Cardiac septum (tissue), 1 donor: ENCODE measurements at regions not wholly inside any gene's neighbourhood (a gene's known extent, or its start where the extent isn't known, plus 50 kb on each side); places are given as distances from the start of the nearest gene placed in this dataset.

Experiments used
- DNase-seq: peaks from one replicate; pipeline ENCODE4 v3.0.0-alpha.2; 2020; ENCODE audit warnings: low spot score
- intact Hi-C: fragments of 100-400 bp; cut with DNase I; formaldehyde crosslinking; loops from one replicate; pipeline ENCODE4 v1.14.0; 2022
- donor health status: DM: no; HTN: no; CAD: no.

DNA sequence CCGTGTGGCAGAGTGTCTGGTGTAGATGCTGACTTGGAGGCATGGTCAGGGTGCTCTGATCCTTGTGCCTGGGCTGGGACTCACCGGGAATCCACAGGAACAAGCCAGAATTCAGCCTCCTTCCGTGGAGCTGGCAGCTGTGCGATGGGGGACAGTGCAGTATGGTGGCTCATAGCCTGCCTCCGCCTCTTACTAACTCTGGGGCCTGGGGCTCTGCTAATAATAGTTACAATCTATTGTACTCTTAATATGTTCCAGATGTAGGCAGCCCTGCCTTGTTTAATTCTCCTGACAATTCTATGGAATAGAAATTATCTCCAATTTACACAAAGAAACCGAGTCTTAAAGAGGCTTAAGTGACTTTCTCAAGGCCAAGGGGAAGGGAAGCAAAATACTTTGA, 77.6 kb downstream of the PCDH1 start:
- intact Hi-C loops: no loop called here
- DNase-seq: no peak

DNA sequence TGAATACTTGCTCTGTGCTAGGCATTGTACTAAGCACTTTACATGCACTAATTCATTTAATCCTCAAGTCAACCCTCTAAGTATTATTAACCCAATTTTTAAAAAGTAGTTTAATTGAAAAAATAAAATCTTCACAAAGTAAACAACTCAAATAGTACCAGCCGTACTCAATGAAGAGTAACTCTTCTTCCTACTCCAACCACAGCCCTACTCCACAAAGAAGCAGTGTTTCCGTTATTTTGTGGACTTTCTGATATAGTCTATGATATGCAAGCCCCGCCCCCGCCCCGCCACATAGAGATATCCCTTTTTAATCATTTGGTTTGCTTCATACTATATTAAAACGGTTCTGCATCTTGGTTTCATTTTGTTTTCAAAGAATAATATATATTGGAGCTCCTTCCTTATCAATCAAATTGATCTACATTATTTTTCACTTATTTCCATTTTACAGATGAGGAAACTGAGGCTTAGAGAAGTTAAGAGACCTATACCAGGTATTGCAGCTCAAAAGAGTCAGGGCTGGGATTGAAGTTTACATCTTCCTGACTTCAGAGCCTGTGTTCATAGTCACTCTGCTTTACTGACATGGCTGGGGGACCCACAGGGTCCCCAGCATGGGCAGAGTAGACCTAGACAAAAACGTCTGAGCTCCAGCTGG, 78.6 kb downstream of the PCDH1 start:
- no peak for DNase-seq
- intact Hi-C loops: no loop called here

DNA sequence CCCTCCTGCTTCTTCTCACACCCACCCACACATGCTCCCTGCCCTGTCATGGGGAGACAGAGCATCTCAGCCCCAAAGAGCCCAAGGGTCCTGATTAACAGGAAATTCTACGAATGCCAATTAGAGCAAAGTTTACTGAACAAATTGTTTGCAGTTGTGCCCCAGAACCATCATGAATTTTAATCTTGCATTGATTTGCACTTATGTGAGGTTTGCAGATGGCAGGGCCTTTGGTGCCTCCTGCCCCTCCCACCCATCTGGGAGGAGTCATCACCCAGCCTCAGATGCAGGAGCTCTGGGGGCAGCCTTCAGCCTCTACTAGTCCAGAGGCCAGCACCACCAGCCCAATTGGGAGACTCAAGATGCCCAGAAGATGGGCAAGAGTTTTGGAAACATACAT, 80.8 kb downstream of the PCDH1 start:
- intact Hi-C loops: no loop called here
- DNase-seq: no peak

DNA sequence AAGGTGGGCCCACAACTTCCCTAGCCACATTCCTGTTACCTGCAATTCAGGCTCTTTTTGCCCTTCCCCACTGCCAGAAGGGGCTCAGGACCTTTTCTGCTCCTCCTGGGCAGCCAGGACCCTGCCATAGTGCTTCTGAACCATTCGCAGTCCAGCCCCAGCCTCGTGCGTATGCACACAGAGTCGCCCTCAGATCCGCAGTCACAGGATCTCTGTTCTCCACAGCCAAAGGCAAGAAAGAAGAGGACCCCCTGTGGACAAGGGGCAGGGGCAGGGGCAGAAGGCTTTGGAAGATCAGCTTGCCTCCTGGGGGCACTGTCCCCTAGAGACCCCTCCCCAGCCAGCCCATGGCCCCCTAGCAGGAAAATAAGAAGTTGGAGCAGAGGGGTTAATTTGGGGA, 82.8 kb downstream of the PCDH1 start:
- intact Hi-C loops: no loop called here
- DNase-seq: no peak

GRCh38 chr5:141793881-141794280, 84.3 kb downstream of the PCDH1 start:
- intact Hi-C loops: no loop called here
- no peak for DNase-seq

GRCh38 chr5:141793403-141793802, 84.8 kb downstream of the PCDH1 start:
- intact Hi-C loops: no loop called here

GRCh38 chr5:141790630-141791029, 87.6 kb downstream of the PCDH1 start:
- intact Hi-C loops: no loop called here
- DNase-seq: no peak

More at GRCh38 chr5:141793403-141793802, 84.8 kb downstream of the PCDH1 start:
- DNase-seq: no peak

GRCh38 chr5:141789330-141789729, 88.9 kb downstream of the PCDH1 start:
- intact Hi-C loops: no loop called here
- DNase-seq: no peak

GRCh38 chr5:141788296-141788970, 89.8 kb downstream of the PCDH1 start:
- DNase-seq: no peak
- intact Hi-C loops: no loop called here

- intact Hi-C loops: no loop called here
- no peak for DNase-seq
These were observed 90.8 kb downstream of the PCDH1 start for GRCh38 chr5:141787376-141787775.

DNA sequence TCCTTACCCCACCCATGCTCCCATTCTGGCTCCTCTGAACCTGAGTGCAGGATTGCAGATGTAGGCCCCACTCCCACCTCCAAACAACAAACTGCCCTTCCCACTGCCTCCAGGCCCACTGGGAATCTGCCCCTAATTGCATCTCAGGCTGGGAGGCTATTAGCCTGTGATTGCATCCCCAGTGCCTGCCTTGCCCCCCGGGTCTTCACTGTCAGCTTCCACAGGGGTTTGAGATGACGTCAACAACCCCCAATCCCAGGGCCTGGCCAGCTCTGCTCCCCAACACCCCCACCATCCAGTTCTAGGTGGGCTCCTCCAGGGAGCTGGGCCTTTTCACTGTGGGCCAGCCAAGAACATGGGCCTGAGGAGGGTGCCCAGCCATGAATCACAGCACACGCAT, 91.5 kb downstream of the PCDH1 start:
- no peak for DNase-seq
- intact Hi-C loops: no loop called here

- DNase-seq: no peak
- intact Hi-C loops: no loop called here
These were observed 92.5 kb downstream of the PCDH1 start for GRCh38 chr5:141785711-141786110.

GRCh38 chr5:141785135-141785534, 93.1 kb downstream of the PCDH1 start:
- no peak for DNase-seq
- intact Hi-C loops: no loop called here

- no peak for DNase-seq
These were observed 93.7 kb downstream of the PCDH1 start for GRCh38 chr5:141784529-141784928.

GRCh38 chr5:141783947-141784296, 94.3 kb downstream of the PCDH1 start:
- intact Hi-C loops: no loop called here
- no peak for DNase-seq

More at GRCh38 chr5:141784529-141784928, 93.7 kb downstream of the PCDH1 start:
- intact Hi-C loops: no loop called here

- no peak for DNase-seq
- intact Hi-C loops: no loop called here
These were observed 94.9 kb downstream of the PCDH1 start for GRCh38 chr5:141783005-141783946.

DNA sequence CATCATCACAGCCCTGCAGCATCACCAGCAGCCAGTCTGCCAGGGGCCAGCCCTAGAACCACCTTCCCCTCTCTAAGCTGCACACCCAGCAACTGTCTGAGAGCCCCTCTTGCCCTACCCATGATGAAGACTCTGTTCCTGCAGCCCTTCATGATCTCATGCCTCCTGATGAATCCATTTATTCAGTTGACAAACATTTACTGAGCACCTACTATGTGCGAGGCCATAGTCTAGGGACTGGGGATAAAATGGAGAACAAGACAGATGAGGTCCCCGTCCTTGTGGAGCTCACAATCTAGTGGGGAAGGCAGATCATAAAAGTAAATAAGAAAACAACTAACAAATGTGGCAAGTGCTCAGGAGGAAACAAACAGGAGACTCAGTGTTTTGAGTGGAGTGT, 96.3 kb downstream of the PCDH1 start:
- DNase-seq: no peak
- intact Hi-C loops: no loop called here

DNA sequence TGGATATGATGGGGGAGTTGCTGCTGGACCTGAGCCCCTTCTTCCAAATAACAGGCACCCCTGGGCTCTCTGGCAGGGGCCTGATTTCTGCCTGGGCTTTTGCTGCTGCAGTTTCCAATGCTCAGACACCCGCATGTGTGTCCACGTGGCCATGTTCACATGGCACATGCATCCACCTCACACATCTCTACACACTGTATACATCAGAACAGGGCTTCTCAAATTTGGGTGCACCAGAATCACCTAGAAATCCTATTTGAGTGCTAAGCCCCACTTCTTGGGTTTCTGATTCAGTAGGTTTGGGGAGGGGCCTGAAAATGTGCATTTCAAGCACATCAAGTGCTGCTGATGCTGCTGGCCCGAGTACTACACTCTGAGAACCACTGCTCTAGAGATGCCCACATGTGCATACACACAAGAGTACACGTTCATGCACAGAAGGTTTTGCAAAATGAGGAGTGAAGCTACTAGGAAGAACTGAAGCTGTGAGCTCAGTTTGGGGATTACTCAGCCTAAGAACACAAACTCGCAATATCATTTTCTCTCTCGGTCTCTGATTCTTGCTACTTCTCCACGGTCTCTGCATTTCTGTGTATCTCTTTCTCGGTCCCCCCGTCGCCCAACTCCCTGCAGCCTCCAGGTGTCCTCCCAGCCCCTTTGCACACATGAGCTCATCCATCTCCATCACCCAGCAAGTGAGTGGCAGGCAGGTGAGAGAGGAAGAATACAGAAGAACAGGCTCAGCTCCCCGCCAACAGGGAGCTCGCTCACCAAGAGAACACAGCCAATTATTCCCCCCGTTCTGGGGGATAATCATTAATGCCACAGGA, 97.0 kb downstream of the PCDH1 start:
- no peak for DNase-seq
- intact Hi-C loops: no loop called here

- intact Hi-C loops: no loop called here
- DNase-seq: no peak
These were observed 97.8 kb downstream of the PCDH1 start for GRCh38 chr5:141780240-141780951.
